SK-N-SH treated with all-trans-retinoic acid at 6 μM for 48 hours (cell line): ENCODE measurements at regions not wholly inside any gene's neighbourhood (a gene's known extent, or its start where the extent isn't known, plus 50 kb on each side); places are given as distances from the start of the nearest gene placed in this dataset.
"Not testable (repeated sequence)": the region's sequence is repeated elsewhere in the genome, so short reads cannot be mapped to it uniquely, and the experiment has no call there.

ENCODE experiments used
- ATAC-seq: fragments of 200-7000 bp; cut with Tn5 transposase; 3 replicates; pipeline ENCODE4 v1.9.1; 2020; ENCODE audit warnings: mild to moderate bottlenecking, moderate library complexity
- BACH2 ChIP-seq: fragments of 250-450 bp; sonication (Bioruptor Pico); IDR thresholded peaks from 2 replicates; pipeline ENCODE4 v1.9.0; 2021; ENCODE audit warnings: mild to moderate bottlenecking, borderline replicate concordance
- CSDC2 ChIP-seq: fragments of 250-450 bp; sonication (Bioruptor Pico); IDR thresholded peaks from 2 replicates; pipeline ENCODE4 v1.5.0; 2020; ENCODE audit warnings: mild to moderate bottlenecking, moderate library complexity
- GLIS3 ChIP-seq: fragments of 250-450 bp; sonication (Bioruptor Pico); IDR thresholded peaks from 2 replicates; pipeline ENCODE4 v1.5.0; 2020; ENCODE audit warnings: mild to moderate bottlenecking, moderate library complexity
- ISL1 ChIP-seq: fragments of 250-450 bp; sonication (Bioruptor Pico); IDR thresholded peaks from 2 replicates; pipeline ENCODE4 v2.1.2; 2022; ENCODE audit warnings: mild to moderate bottlenecking, moderate library complexity
- POU6F1 ChIP-seq: fragments of 250-450 bp; sonication (Bioruptor Pico); IDR thresholded peaks from 2 replicates; pipeline ENCODE4 v1.8.0; 2021; ENCODE audit warnings: low read depth, mild to moderate bottlenecking, moderate library complexity, borderline replicate concordance
- PPARA ChIP-seq: fragments of 250-450 bp; sonication (Bioruptor Pico); IDR thresholded peaks from 2 replicates; pipeline ENCODE4 v1.5.0; 2020; ENCODE audit warnings: mild to moderate bottlenecking, borderline replicate concordance
- RARB ChIP-seq: fragments of 250-450 bp; sonication (Bioruptor Pico); IDR thresholded peaks from 2 replicates; pipeline ENCODE4 v1.8.0; 2021; ENCODE audit warnings: mild to moderate bottlenecking, moderate library complexity
- TCF4 ChIP-seq: fragments of 250-450 bp; sonication (Bioruptor Pico); IDR thresholded peaks from 2 replicates; pipeline ENCODE4 v1.8.0; 2021; ENCODE audit warnings: mild to moderate bottlenecking, moderate library complexity, borderline replicate concordance
- TSHZ2 ChIP-seq: fragments of 250-450 bp; sonication (Bioruptor Pico); IDR thresholded peaks from 2 replicates; pipeline ENCODE4 v1.5.0; 2020; ENCODE audit warnings: mild to moderate bottlenecking, moderate library complexity
- ZC3H10 ChIP-seq: fragments of 250-450 bp; sonication (Bioruptor Pico); IDR thresholded peaks from 2 replicates; pipeline ENCODE4 v1.5.1; 2021; ENCODE audit warnings: mild to moderate bottlenecking, moderate library complexity
- ZFP3 ChIP-seq: fragments of 250-450 bp; sonication (Bioruptor Pico); IDR thresholded peaks from 2 replicates; pipeline ENCODE4 v1.5.0; 2020; ENCODE audit warnings: mild to moderate bottlenecking, moderate library complexity
- ZNF565 ChIP-seq: fragments of 450-650 bp; formaldehyde crosslinking; conservative IDR thresholded peaks from 2 replicates; pipeline ENCODE4 v1.5.0; 2020; ENCODE audit warnings: low read depth, mild to moderate bottlenecking, moderate library complexity
- ZNF70 ChIP-seq: fragments of 450-650 bp; formaldehyde crosslinking; IDR thresholded peaks from 2 replicates; pipeline ENCODE4 v1.5.0; 2020; ENCODE audit warnings: mild to moderate bottlenecking, moderate library complexity
- TF ChIP-seq, protein P1 (sequence below): fragments of 250-450 bp; sonication (Bioruptor Pico); IDR thresholded peaks from 2 replicates; pipeline ENCODE4 v1.5.1; 2020; ENCODE audit warnings: low read depth, mild to moderate bottlenecking, moderate library complexity
- TF ChIP-seq, protein P2 (sequence below): fragments of 250-450 bp; sonication (Bioruptor Pico); IDR thresholded peaks from 2 replicates; pipeline ENCODE4 v1.5.1; 2021; ENCODE audit warnings: mild to moderate bottlenecking, moderate library complexity
- TF ChIP-seq, protein P3 (sequence below): fragments of 250-450 bp; sonication (Bioruptor Pico); IDR thresholded peaks from 2 replicates; pipeline ENCODE4 v1.8.0; 2020; ENCODE audit warnings: mild to moderate bottlenecking, moderate library complexity, borderline replicate concordance

DNA sequence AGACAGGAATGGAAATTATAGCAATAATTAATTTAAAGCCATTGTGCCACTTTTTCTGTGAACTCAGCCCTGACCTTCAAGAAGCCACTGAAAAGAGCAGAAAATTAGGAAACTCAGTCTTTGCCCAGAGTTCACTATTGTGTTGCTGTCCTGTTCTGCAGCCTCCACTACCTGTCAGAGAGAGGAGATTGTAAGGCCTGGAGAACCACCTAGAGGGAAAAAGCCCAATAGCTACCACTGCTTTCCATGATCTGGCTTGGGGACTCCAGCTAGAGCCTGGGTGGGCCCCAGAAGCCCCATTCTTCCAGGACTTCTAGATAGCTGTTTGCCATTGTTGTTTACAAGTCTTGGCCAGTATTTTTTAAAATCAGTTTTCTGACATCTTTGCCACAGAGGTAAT is 176.1 kb upstream of the KLF7 start (continued):
- TF ChIP-seq TSHZ2 (CRISPR knock-in tag), result no peak
- TF ChIP-seq ZNF565, result no peak
- no peak for TF ChIP-seq RARB (CRISPR knock-in tag)

DNA sequence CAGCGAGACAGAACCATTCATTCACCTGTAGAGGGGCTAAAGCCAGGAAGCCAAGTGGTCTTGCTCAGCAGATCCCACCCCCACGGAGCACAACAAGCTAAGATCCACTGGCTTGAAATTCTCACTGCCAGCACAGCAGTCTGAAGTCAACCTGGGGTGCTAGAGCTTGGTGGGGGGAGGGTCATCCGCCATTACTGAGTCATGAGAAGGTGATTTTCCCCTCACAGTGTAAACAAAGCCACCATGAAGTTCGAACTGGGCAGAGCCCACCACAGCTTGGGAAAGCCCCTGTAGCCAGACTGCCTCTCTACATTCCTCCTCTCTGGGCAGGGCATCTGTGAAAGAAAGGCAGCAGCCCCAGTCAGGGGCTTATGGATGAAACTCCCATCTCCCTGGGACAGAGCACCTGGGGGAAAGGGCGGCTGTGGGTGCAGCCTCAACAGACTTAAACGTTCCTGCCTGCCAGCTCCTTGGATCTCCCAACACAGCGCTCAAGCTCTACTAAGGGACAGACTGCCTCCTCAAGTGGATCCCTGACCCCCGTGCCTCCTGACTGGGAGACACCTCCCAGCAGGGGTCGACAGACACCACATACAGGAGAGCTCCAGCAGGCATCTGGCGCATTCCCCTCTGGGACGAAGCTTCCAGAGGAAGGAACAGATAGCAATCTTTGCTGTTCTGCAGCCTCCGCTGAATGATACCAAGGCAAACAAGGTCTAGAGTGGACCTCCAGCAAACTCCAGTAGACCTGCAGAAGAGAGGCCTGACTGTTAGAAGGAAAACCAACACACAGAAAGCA is 179.0 kb upstream of the KLF7 start:
- not testable (repeated sequence) for ATAC-seq

DNA sequence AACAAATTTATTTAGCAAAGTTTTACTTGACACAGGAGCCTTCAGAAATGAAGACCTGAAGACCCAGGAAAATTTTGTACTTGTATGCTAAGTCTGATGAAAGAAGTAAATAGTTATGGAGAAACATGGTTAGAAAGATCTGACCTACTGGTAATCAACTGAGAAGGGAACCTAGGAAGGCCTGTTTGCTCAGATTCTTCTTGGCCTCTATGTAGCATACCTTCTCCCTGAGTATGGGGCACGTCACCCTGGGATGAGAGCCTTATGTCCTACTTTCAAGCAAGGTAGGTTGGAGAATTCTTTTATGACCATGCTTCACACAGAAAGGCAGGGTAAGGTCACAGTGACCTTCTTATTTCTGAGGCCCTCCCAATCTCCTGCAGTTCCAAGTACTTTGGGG is 178.6 kb upstream of the CREB1 start:
- no peak for ATAC-seq
- TF ChIP-seq GLIS3 (CRISPR knock-in tag) (no peak), ZFP3 (CRISPR knock-in tag) (no peak)

DNA sequence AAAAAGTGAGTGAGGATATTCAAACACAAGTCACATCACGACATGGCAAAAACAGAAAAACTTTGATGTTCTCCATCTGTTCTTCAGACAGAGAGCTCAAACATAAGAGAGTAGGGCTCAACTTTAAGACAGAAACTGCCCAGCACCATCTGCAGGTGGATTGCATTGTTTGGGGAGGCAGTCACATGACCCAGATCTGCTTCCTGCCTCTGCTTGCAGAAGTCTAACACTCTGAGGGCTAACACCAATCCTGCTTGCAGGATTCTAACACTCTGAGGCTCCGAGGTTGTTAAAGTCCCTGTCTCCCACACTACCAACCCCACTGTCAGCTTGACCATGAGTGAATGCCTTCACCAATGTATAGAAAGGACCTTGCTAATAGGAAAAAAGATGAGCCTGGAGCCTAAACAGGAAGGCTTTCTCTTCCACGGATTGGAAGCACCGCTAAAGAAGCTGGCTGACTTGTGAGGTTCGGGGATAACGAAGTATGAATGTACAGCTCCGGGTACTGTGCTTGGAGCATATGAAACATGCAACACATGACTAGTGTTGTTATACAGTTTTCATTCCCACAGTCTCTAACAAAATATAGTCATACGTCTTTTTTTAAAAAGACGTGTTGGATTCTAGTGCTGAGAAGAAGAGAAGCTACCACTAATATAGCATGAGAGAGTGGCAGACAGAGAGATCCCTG is 176.6 kb upstream of the CREB1 start:
- 0 out of 3 replicates have a peak, but pooled peaks have one; percentile 43 for ATAC-seq
- TF ChIP-seq ZC3H10 (CRISPR knock-in tag) (no peak), ISL1 (CRISPR knock-in tag) (no peak), TCF4 (CRISPR knock-in tag) (no peak)

- TF ChIP-seq ZNF70 (no peak), BACH2 (CRISPR knock-in tag) (no peak), POU6F1 (CRISPR knock-in tag) (no peak), ZNF565 (no peak), CSDC2 (CRISPR knock-in tag) (no peak), PPARA (CRISPR knock-in tag) (no peak), GLIS3 (CRISPR knock-in tag) (no peak)
- TF ChIP-seq, protein P1, sequence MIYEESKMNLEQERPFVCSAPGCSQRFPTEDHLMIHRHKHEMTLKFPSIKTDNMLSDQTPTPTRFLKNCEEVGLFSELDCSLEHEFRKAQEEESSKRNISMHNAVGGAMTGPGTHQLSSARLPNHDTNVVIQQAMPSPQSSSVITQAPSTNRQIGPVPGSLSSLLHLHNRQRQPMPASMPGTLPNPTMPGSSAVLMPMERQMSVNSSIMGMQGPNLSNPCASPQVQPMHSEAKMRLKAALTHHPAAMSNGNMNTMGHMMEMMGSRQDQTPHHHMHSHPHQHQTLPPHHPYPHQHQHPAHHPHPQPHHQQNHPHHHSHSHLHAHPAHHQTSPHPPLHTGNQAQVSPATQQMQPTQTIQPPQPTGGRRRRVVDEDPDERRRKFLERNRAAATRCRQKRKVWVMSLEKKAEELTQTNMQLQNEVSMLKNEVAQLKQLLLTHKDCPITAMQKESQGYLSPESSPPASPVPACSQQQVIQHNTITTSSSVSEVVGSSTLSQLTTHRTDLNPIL (CRISPR knock-in tag), result no peak
- TF ChIP-seq, protein P2, sequence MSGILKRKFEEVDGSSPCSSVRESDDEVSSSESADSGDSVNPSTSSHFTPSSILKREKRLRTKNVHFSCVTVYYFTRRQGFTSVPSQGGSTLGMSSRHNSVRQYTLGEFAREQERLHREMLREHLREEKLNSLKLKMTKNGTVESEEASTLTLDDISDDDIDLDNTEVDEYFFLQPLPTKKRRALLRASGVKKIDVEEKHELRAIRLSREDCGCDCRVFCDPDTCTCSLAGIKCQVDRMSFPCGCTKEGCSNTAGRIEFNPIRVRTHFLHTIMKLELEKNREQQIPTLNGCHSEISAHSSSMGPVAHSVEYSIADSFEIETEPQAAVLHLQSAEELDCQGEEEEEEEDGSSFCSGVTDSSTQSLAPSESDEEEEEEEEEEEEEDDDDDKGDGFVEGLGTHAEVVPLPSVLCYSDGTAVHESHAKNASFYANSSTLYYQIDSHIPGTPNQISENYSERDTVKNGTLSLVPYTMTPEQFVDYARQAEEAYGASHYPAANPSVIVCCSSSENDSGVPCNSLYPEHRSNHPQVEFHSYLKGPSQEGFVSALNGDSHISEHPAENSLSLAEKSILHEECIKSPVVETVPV (CRISPR knock-in tag), result no peak
- TF ChIP-seq, protein P3, sequence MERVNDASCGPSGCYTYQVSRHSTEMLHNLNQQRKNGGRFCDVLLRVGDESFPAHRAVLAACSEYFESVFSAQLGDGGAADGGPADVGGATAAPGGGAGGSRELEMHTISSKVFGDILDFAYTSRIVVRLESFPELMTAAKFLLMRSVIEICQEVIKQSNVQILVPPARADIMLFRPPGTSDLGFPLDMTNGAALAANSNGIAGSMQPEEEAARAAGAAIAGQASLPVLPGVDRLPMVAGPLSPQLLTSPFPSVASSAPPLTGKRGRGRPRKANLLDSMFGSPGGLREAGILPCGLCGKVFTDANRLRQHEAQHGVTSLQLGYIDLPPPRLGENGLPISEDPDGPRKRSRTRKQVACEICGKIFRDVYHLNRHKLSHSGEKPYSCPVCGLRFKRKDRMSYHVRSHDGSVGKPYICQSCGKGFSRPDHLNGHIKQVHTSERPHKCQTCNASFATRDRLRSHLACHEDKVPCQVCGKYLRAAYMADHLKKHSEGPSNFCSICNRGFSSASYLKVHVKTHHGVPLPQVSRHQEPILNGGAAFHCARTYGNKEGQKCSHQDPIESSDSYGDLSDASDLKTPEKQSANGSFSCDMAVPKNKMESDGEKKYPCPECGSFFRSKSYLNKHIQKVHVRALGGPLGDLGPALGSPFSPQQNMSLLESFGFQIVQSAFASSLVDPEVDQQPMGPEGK (CRISPR knock-in tag), result no peak
- ATAC-seq, result no peak
Observed at GRCh38 chr2:207353836-207354235, 175.9 kb upstream of the CREB1 start.
